ENCODE measurements at regions not wholly inside any gene's neighbourhood (a gene's known extent, or its start where the extent isn't known, plus 50 kb on each side); places are given as distances from the start of the nearest gene placed in this dataset.

- TF ChIP-seq CTCF (conservative IDR thresholded peaks at IDR 0.05; ENCODE audit: low read length) (no peak), EZH2phosphoT487 (IDR thresholded peaks at IDR 0.05; ENCODE audit: borderline replicate concordance, low read depth, low read length) (no peak)
Measured at GRCh38 chr5:148906968-148907367, 80.6 kb downstream of the ADRB2 start.

Measured in OCI-LY7 (cell line).